ENCODE measurements at regions not wholly inside any gene's neighbourhood (a gene's known extent, or its start where the extent isn't known, plus 50 kb on each side); places are given as distances from the start of the nearest gene placed in this dataset.

DNA sequence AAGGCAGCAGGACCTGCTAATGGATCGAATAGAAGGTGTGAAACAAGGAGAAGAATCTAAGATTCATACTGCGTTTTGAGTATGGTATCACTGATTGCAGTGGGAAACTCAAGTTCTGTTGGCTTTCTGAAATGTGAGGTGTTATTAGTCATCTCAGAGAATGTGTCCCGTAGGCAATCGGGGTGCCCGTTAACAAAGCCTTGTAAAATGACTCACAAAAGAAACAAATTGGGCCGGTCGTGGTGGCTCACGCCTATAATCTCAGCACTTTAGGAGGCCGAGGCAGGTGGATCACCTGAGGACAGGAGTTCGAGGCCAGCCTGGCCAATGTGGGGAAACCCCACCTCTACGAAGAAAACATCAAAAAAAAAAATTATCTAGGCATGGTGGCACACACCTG lies 118.2 kb upstream of the C7orf33 start:
- no peak for DNase-seq (ENCODE audit: low read depth in 3 of 3)

DNA sequence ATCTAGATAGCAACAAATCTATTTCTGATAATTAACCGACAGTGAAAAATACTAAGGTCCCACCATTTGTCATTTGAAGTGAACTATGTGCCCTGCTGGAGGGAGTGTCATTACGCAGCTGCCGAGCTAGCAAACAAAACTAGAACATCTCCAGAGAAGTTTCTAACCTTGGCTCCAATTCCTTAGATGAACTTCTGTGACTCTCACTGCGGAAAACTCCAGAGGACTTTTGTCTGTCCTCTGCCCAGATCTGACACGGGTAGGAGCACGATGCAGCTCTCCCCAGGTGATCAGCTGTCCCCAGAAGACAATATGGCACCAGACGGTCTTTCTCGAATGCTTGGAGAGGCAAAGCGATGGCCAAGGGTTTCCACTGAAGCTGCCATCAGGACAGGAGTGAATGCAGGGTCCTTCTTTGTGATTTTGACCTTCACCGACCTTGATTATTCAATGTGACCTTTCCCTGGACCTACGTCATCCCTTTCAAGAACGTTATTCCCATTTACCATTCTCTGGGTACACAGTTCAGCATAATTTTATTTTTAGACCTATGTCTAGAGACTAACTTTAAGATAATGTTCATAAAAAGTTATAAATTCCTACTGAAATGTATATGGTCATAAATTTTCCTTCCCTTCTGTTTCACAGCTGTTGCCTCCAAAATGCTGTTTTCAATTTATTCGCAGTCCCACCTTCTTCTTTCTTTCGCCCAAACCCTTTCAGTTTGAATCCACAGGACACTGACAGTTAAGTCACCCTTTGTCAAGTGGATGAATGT lies 116.7 kb upstream of the C7orf33 start:
- DNase-seq (ENCODE audit: low read depth in 3 of 3) = no peak

DNA sequence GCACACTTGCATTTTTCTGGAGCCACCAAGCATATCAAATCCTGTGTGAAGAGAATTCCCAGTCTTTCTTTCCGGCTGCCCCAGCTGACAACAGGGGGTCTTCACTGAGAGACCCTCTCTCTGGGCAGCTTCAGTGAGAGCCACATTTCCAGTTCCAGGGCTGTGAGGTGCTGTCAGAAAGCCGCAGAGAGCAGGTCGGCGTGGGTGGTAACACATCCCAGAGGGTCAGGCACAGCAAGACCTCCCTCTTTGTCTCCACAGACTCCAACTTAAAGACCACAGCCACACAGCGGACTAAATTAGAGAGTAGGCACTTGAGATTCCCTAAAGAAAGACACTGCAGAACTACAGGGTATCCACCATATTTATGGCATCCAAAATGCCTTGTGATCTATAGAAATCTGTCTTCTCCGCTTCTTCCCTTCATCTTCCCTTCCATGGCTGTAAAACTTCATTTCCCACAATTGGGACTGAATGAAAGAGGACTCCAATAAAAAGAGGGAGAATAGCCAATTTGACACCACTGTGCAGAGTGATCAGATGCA lies 116.0 kb upstream of the C7orf33 start:
- DNase-seq (ENCODE audit: low read depth in 3 of 3) = no peak

DNA sequence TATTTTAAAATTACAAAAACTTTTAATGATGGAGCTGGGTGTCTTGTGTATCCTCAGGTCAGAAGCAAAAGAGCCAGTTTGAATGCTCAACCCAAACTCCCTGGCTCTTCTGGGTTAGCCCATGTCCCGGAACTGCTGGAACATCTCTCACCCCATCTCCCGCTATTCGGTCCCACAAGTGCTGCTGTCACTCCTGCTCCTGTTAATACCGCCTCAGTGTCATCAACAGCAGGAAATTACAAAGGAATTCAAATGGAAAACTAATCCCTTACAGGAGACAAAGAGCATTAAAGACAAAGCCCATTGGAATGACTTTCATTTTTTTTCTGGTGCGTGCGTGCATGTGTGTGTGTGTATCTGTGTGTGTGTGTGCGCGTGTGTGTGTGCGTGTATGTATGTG lies 112.0 kb upstream of the C7orf33 start:
- no peak for DNase-seq (ENCODE audit: low read depth in 3 of 3)

DNA sequence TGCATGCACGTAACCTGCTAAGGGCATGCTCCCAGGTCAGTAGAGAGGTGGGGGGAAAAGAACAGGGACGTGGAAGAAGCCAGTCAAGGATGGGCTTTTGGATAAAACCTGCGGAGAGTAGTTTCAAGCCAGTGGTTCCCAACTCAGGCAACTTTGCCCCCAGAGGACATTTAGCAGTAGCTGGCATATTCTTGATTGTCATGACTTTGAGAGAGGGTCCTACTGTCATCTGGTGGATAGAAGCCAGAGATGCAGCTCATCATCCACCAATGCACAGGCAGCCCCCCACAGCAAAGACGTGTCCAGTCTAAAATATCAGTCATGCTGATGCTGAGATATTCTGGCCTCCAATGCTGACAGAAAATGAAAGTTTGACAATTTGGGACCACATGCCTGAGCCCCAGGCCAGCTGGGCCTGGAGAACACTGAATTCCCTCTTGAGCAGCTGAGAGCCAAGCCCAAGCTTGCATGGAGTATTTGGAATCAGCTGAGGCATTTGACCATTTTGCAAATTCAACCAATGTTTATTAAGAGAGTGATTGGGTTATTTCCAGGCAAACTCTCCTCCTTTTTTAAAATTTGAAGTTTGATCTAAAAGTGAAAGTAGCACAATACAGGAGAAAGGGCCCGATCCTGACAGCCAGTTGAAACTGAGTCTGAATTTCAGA lies 110.0 kb upstream of the C7orf33 start:
- DNase-seq (ENCODE audit: low read depth in 3 of 3) = no peak

DNA sequence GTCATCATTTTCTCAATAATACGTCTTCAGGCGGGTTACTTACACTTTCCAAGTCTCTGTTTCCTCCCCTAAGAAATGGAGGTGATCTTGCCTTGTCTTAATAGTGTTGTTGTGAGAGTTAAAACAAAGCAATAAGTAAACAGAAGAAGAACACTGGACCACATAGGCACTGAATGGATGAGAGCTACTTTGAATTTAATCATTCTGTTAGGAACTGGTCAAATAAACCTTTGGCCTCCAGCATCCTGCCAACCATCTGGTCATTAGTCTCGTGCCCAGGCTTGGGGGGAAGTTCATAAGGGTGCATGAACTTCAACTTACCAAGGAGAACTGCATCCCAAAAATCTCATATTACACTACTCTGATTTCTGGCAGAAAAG lies 109.4 kb upstream of the C7orf33 start:
- no peak for DNase-seq (ENCODE audit: low read depth in 3 of 3)

DNA sequence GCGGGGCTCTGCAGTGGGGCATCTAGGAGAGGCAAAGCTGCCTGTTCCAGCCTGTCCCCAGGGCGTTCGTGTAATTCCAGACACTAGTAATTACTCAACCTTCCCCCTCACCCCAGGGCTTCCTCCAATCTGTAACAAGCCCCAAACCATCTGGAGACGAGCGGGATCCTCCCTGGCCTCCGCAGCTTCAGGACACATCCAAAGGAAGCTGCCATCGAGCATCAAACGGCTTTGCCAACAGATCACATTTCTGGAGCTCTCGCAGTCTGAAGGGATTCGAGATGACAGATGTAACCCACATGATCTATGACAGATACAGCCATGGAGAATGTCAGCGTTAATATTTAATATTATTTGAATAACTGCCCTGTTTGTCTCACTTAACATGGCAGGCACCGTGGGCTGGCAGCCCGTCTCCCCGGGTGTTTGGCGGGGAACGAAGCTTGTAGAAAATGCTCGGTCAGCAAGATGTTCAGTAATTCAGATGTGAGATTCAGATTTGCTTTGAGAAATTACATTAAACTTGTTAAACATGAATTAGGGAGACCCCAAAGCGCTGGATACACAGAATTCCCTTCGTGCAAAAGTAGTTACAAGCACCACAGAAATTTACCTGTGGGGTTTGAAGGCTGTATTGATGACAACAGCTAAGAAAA lies 108.5 kb upstream of the C7orf33 start:
- DNase-seq (ENCODE audit: low read depth in 3 of 3) = no peak

DNA sequence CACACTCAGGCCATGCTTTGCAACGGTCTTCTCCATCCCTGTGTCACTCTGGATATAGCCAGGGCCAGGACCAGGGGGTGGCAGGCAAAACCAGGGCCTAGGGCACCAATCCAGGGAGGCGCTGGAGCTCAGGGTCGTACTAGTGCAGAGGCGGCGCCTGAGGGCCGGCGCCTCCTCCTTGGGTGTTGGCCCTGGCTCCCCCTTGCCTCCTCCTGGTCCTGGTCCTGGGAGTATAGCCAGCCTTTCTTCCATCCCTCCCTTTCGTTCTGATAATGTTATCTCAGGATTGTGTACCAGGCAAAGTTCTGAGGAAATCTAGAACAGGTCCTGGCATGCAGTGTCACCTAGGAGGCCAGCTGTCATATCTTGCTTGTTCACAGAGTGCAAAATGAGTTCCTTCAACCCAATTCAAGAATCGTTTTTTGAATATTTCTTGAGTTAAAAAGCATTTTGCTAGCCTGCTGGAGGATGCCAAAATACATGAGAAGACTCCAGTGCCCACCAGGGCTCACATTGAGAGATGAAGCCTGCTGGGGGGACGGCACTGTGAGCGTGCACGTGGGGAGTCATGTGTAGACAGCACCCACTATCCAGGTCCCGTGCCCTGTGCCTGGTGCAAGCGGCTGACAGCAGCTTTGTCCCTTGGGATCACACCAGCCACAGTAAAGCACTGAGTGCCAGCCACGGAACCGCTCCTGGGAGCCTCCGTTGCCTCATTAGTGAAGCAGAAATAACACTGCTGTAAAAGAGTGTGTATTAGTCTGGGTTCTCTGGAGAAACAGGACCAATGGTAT lies 106.9 kb upstream of the C7orf33 start:
- no peak for DNase-seq (ENCODE audit: low read depth in 3 of 3)

DNA sequence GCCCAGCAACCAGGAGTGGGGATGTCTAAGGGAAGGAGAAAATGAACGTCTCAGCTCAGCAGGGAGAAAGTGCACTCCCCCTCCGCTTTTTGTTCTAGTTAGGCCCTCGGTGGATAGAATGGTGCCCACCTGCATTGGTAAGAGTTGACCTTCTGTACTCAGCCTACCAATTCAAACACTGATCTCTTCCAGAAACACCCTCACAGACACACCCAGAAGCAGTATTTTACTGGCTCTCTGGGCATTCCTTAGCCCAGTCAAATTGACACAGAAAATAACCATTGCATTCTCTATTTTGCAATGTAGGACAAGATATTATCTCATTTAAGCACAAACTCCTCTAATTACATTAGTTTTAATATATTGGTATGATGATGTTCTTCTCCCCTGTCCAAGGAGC lies 106.1 kb upstream of the C7orf33 start:
- no peak for DNase-seq (ENCODE audit: low read depth in 3 of 3)

DNA sequence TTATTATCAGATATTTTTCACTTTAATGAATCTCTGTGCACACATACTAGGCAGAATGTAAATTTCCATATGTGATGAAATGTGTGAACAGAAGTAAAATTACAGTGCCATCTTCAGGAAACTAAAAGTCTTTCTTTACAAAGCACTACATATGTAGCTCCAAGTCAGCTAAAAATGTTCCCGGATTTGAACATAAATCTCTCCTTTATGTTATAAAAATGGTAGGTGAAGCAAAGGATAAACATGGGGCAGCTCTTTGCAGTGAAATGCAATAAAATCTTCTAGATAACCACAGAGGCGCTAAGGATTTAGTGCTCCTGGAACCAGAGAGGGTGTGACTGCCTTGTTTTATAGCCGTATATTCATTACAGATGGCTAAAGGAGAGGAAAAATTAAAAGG lies 104.9 kb upstream of the C7orf33 start:
- no peak for DNase-seq (ENCODE audit: low read depth in 3 of 3)

DNA sequence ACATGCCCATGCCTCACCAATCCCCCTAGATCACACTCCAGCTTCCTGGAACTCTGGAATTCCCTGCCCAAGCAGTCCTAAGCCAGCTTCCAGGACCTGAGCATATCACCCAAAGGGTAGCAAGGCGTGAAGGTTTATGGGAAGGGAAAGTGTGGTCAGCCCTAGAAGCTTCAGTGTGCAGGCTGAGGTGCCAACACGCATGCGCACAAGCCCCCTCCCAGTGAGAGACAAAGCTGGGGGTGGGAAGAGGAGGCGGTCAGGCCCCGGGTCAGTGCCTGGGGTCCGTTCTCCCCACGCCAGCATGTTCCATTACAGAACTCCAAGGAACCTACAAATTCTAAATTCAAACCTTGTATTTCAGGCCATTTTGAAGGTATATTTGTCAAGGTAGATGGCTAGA lies 103.6 kb upstream of the C7orf33 start:
- no peak for DNase-seq (ENCODE audit: low read depth in 3 of 3)

DNA sequence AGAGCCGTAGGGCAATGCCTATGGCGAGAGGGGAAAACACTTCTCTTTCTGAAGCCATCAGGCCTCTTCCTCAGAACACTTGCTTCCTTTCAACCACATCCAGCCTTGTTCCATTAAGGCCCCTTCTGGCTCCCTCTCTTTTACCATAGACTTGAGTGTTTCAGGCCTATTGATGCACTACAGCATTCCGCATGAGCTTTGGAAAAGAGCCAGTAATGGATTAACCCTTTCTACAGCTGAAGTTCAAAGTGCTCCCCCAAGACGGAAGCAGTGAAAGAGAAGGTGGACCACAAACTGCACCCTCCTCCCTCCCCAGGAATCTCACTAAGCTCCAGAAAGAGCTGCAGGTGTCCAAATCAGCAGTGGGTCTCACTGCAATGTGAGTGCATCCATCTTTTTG lies 102.7 kb upstream of the C7orf33 start:
- no peak for DNase-seq (ENCODE audit: low read depth in 3 of 3)

DNA sequence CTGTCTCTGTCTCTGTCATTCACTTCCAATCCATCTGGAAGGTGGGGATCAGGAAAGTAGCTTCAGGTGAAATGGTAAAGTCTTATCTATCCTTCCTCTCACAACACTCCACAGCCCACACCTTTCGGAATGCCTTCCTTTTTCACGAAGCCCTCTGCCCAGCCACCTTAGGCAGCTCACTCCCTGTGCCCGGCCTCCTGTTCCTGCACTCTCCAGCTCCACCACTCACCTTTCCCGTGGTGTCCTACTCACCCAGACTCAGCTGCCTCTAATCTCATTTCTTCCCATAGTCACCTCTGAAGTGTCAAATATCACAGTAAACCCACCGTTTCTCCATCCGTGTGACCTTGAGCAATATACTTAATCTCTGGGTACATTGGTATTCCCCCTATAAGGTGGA lies 100.9 kb upstream of the C7orf33 start:
- DNase-seq (ENCODE audit: low read depth in 3 of 3) = no peak

DNA sequence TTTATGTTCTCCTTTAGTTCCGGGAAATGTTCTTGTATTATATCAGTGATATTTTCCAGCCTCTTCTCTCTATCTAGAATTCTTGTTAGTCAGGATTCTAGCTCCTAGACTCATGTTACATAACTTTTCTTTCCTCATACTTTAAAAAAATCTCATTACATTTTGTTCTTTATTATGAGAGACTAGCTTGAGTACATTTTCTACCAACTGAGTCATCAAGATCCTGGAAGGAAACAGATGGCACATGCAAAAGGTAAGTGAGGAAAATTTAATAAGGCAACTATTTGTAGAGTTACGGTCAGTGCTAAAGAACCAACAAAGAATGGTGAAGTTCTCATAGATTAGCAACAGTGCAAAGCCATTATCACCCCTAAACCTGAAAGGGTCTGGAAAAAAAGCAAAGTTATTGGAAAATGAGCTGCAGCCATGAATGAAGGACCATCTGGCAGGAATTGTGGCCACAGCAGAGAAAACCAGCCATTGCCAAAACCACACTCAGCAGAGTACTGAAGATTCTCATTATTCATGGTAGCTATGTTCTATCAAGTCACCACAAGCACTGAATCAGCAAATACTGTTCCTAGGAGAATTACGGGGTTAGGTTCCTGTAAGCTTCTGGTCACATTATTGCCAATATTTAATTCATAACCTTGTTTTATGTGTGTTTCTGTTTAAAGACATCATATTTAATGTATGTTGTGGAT lies 98.3 kb upstream of the C7orf33 start:
- no peak for DNase-seq (ENCODE audit: low read depth in 3 of 3)

DNA sequence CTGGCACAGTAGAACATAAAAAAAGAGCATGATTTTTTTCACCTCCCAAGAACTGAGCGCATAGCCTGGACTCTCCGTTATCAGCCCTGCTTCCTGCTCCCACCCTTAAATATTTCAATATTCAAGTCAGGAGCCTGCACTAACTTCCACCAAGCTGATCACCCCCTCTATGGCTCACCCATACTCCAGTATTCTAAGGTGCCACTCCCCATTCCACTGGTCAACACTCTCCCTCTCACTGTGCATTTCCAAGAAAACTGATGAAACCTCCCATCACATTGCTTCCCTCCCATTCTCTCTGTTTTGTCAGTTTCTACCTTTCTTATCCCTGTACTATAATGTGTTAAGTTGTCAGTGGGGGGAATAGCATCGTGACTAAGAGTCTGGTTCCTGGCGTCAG lies 95.0 kb upstream of the C7orf33 start:
- DNase-seq (ENCODE audit: low read depth in 3 of 3) = no peak

DNA sequence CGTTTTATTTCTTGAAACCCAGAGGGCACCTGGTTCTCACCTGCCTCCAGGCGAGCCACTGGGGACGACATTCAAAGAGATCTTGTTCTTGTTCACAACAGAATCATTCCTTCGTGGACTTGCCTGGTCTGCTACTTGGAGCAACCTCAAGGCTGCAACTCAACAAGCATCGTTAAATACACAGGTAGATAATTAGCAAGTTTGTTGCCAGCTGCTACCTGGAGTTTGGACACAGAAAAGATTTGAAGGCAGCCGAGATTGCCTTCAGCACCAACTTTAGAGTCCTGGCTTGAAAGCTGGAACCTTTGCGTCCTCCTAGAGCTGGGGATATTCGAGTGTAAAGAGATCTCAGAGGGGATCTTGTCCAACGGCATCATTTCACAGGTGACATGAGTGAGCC lies 89.6 kb upstream of the C7orf33 start:
- DNase-seq (ENCODE audit: low read depth in 3 of 3) = no peak

DNA sequence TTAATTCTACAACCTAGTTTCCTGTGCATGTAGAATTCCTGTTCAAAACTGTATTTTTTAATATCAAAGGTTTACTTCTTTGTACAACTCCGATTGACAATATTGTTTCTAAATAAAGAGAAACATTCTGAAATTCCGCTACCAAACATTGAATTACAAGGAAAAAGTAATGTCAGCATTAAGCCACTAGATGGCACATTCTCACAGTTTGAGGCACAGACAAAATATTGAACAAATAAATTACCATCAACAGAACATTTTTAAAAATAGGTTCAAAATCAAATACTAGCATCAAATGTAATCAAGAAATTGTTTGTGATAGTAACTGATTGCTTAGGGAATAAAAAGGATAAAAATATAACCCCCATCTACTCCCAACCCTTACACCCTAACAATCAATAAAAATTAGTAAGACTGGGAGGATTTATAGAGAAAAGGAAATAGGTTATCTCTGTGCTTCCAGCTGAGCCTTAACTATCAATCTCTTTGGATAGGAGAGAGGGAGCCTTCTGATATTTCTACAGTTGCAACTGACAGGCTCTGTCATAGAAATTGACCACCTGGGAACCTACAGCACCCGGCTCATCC lies 86.6 kb upstream of the C7orf33 start:
- DNase-seq (ENCODE audit: low read depth in 3 of 3) = no peak

DNA sequence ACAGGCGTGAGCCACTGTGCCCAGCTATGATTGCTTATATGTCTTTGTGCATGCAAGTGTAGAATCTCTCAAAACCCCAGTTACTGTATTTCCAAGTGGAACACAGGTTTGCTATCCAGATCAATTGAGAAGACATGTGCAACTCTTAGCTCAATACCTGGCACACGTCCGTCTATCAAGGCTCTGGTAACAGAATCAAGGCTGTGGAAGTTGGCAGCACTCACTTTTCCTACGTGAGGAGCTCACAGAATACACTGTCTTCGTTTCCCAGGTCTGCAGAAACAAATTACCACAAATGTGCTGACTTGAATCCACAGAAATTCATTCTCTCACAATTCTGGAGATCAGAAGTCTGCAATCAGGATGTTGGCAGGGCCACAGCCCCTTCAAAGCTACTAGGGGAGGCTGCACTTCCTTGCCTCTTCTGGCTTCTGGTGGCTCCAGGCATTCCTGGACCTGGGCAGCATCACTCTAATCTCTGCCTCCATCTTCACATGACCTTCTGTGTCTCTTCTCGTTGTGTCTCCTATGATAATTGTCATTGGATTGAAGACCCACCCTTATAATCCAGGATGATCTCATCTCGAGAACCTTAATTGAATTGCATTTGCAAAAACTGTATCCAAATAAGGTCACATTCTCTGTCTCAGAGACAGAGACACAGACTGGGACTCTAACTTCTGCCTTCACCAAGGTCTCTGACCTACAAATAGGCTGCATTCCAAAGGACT lies 84.8 kb upstream of the C7orf33 start:
- no peak for DNase-seq (ENCODE audit: low read depth in 3 of 3)

DNA sequence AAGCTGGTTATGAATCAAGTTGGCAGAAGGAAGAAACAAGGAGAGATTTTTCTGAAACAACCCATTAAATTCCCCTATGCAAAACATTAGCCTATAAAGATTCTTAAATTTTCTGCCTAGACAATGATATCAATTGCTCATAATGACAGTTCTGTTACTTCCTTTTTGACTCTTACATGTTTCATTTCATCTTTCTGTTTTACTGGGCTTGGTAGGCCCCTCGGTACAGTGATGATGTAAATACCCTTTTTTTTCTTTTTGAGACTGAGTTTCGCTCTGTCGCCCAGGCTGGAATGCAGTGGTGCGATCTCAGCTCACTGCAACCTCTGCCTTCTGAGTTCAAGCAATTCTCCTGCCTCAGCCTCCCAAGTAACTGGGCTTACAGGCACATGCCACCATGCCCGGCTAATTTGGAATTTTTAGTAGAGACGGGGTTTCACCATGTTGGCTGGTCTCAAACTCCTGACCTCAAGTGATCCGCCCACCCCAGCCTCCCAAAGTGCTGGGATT lies 83.4 kb upstream of the C7orf33 start:
- DNase-seq (ENCODE audit: low read depth in 3 of 3) = peak in 1 of 3 donors; percentile 17

DNA sequence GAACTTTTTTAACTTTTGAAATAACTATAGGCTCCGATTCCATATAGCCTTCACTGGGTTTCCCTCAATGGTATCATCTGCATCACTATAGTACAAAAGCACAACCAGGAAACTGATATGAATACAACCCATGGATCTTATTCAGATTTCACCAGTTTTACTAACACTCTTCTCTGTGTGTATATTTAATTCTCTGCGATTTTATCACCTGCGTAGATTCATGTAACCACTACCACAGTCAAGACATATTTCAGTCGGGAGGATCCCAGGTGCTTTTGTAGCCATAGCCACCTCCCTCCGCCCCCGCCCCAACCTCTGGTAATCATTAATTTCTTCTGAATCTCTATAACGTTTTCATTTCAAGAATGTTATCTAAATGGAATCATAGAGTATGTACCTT lies 82.8 kb upstream of the C7orf33 start:
- DNase-seq (ENCODE audit: low read depth in 3 of 3) = peak in 2 of 3 donors; percentile 33 to 41
